C4-2B (cell line): ENCODE measurements at regions not wholly inside any gene's neighbourhood (a gene's known extent, or its start where the extent isn't known, plus 50 kb on each side); places are given as distances from the start of the nearest gene placed in this dataset.

Experiments used
- CTCF ChIP-seq: fragments of 450-650 bp; conservative IDR thresholded peaks from 2 replicates; pipeline ENCODE4 v1.5.1; 2017; ENCODE audit warnings: mild to moderate bottlenecking
- ZFX ChIP-seq: fragments of 450-650 bp; IDR thresholded peaks from 2 replicates; pipeline ENCODE4 v1.6.1; 2017

- TF ChIP-seq CTCF = no peak
- no peak for TF ChIP-seq ZFX
Observed at GRCh38 chr19:28889941-28890670, 322.8 kb downstream of the UQCRFS1 start.
